Middle frontal gyrus (tissue), 1 donor: ENCODE measurements at regions not wholly inside any gene's neighbourhood (a gene's known extent, or its start where the extent isn't known, plus 50 kb on each side); places are given as distances from the start of the nearest gene placed in this dataset.
"Not testable (repeated sequence)": the region's sequence is repeated elsewhere in the genome, so short reads cannot be mapped to it uniquely, and the experiment has no call there.

Experiments
- DNase-seq: peaks from one replicate; pipeline ENCODE4 v3.0.0-alpha.2; 2015; ENCODE audit warnings: low spot score; ENCODE audit errors: extremely low spot score

DNA sequence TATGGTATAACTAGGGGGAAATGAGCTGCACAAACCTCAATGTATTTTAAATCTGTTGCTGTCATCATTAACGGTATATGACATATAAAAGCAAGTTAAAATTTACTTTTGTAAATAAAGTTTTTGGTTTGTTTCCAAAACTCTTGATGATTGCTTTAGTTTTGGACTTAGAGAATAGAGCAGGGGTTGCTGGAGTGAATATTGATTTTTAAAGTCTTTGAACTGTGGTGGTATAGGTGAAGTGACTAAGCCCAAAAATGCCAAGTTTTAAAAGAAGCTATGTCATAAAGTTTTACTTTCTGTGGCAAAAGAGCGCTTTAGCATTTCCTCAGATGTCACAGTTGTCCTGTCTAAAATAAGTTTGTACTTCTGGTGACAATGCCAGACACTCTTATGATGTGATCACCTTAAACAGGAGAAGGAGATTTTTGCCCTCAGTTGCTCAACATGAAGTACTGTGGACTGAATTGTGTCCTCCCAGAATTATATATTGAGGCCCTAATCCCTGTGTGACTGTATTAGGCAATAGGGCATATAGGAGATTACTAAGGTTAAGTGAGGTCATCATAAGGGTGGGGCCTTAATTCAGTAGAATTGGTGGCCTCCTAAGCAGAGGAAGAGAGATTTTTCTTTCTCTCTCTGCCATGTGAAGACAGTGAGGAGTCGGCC lies 175.2 kb upstream of the PLGLB1 start:
- not testable (repeated sequence) for DNase-seq

DNA sequence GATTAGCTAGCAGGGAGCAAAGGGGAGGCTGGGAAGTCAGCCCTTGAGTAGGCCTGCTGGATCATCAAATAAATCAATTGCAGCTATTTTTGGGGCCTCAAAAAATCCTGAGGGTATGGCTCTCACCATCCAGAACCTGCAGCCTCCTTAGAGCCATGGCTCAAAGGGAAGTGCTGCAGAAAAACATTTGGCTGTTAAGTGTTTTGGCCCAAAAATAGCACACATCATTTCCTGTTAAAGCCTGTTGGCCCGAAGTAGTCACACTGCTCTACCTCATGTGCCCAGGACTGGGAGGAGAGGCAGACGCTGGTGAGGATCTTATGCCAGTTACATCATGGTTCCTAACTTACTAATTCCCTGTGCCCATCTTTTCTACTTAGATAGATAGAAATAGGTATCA lies 176.8 kb upstream of the PLGLB1 start:
- not testable (repeated sequence) for DNase-seq

DNA sequence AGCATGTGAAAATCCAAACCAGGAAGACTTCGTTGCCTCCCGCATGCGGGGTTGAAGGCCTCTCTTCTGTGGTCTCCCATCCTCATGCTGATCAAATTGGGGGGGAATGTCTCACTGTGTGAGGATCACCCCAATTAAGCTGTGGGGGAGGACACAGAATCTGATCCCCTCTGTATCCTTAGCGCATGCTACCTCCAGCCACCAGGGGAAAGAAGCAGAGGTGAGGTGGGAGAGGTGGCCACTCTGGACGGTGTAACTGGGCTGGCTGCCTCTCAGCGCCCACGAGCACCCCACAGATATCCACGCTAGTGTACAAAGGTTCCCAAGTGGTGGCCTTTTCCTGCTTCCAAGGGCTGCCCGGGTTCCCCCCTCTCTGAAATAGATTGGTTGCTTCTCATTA lies 177.6 kb upstream of the PLGLB1 start:
- DNase-seq: not testable (repeated sequence)

DNA sequence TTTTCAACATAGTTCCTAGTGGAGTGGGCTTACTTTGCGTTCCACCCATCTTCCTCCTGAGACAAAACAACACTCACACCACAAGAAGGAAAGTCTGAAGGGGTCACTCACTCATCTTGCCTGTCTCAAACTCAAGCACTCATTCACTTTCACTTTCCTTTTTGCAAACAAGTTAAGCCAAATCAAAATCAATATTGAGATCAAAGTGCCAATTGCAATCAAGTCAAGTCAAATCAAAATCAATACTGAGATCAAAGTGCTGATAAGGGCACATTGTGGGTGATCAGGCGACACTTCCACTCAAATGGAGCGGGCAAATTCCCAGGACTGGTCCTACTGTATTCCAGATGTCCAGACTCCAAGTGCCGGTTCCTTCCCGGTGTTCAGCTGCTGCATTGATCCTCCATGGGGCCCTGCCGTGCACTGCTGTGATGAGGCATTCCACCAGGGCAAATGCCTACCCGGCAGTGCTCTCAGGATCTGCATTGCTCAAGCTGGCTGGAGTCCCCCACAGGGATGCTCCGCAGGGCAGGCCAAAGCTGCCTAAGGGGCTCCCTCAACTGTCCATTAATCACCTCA lies 183.0 kb upstream of the PLGLB1 start:
- DNase-seq: not testable (repeated sequence)

DNA sequence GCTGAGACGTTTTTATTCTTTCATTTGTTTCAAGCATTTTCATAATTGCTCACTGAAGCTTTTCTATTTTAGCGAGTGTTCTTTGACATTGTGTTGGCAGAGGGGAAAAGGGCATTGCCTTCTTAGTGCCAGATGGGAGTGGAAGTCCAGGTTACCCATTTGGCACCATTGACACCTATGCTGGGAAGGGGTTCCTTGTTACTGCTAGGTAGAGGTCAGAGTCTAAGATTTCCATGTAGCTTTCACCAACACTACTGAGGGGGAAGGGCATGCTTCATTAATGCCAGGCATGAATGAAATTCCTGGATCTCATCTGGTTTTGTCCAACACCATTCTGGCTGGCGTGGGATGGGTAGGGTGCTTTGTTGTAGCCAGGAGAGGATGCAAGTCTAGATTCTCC lies 191.3 kb upstream of the PLGLB1 start:
- not testable (repeated sequence) for DNase-seq

DNA sequence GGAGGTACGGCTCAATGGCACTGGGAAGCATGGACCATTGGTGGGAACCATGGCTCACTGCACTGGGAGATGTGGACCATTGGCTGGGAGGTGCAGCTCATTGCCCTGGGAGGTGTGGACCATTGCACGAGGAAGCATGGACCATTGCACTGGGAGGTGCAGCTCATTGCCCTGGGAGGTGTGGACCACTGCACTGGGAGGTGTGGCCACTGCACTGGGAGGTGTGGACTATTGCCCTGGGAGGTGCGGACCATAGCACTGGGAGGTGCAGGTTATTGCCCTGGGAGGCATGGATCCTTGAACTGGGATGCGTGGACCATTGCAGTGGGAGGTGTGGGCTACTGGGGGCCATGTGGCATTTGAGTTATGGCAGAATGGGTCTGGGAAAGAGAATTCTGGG lies 195.4 kb upstream of the PLGLB1 start:
- DNase-seq: not testable (repeated sequence)

DNA sequence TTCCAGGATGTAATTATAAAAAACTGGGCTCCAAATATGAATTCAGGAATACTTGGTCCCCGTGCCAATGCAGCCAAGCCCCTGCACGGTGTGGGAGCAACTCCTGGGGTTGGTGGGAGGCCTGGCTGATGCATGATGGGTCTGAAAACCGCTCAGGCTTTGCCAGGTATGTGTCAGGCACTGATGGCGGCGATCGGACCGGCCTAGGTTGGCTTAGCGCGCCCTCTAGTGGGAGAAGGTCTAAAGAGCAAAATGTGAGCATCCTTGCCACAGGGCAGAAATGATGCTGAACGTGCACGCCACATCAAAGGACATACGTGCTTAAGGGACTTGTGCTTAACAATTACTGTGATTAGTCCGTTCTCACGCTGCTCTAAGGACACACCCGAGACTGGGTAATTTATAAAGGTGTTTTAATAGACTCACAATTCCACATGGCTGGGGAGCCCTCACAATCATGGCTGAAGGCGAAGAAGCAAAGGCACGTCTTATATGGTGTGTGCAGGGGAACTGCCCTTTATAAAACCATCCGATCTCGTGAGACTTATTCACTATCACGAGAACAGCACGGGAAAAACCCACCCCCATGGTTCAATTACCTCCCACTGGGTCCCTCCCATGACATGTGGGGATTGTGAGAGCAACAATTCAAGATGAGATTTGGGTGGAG lies 196.2 kb upstream of the PLGLB1 start:
- not testable (repeated sequence) for DNase-seq

DNA sequence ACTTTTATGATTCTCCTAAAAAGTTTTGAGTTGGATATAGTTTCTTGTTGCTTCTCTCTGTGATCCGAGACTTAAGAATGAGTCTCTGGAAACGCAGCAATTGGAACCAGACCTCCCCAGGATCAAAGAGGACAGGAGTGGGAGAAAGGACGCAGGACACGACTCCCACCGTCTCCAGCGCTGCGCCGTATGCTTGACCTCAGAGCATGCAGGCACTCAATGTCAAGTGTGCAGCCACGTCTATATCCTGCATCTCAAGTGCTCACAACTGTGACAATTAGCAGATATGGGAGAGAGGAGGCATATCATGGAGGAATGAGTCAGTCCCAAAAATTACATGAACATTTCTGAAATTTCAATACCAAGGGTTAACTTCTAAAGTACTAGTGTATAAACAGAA lies 199.0 kb upstream of the PLGLB1 start:
- DNase-seq: not testable (repeated sequence)

DNA sequence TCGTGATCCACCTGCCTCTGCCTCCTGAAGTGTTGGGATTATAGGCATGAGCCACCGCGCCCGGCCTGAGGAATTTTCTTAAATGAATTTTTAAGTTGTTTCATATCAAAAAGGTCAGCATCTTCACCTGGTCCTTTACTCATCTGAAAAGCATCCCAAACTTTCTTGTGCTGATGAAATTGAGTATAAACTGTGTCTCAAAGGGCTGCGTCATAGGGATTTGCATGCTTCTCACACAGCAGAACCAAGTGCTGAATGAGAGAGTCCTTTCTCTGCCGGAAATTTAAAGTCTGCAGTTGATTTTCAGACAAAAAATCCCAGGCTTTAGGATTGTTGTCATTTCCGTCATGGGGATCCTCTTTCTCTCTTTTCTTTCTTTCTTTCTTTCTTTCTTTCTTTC lies 200.5 kb upstream of the PLGLB1 start:
- not testable (repeated sequence) for DNase-seq

DNA sequence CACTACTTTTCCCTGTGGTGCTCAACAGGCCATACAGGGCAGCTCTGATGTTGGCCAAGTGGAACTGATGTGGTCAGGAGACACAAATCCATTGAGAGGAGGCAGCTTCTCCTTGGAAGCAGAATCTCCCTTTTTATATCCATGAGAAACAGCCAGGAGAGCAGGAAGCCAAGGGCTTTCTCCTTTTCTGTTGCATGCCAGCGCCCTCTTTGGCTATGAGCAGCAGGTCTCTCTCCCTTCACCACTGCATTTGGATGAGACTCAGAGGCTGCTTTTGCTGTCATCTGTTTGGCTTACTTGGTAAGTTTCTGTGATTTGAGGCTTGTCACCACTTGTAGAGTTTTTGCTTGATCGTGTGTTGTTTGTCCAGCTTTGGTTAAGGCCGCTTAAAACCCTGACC lies 202.2 kb upstream of the PLGLB1 start:
- DNase-seq: not testable (repeated sequence)

DNA sequence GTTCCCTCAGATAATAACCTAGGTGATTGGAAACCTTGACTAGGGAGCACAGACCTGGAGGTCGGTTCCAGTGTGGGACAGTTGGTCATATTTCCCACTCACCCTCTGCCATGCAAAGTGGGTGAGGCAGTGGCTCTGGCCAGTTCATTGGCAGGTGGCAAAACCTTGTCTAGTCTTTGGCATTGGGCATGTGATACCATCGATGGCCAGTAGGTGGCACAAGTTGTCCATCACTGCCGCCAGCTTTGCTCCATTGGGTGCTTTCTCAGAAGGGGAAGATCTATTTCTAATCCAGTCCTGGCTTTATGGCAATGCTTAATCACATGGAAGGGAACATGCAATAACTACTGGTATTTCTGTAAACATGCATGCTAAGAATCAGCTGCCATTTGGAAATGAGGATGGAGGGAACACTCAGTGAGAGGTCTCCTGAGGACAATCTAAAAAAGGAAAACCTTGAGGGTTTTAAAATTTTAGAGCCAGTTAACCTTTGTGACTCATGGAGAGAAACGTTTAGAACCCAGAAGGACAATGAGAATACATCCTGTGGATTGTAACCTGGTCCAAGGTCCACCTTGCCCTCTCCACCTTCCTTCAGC lies 207.5 kb upstream of the PLGLB1 start:
- DNase-seq: not testable (repeated sequence)

DNA sequence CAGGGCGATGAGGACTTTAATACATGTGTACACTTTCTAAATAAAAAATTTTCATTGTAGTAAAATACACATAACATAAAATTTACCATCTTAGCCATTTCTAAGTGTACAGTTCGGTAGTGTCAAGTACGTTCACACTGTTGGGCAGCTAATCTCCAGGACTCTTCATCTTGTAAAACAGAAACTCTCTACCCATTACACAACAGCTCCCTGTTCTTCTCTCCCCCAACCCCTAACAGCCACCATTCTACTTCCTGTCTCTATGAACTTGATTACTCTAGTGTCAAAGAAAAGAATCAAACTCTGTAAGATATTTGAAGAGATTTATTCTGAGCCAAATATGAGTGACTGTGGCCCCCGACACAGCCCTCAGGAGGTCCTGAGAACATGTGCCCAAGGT lies 208.3 kb upstream of the PLGLB1 start:
- not testable (repeated sequence) for DNase-seq

DNA sequence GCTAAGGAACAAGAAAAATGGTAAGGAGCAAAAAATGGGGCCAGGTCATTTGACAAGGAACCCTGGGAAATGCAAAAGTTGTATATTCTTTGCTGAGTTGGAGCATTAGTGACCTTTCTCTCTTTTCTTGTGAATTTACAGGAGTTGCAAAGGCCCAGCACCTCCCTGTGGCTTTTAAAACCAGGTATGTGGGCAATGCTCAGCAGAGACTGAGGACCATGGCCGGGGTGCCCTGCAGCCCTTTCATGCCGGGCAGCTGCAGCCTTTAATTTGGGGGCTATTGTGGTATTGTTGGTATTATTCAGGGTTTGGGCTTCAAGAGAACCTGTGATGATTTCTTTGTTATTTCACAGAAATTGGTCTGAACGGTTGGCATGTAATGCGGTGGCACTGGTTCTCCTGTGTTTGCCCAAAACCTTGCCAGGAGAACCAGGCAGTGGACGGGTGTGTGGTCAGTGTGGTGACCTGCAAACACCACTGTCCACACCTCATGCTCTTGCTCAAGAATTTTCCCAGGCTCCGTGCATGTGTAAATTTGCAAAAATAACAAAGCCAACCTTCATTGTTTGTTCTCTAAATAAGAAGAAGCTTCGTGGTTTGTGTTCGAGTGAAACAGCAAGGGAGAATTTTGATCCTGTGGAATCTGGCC lies 213.8 kb upstream of the PLGLB1 start:
- DNase-seq: not testable (repeated sequence)

DNA sequence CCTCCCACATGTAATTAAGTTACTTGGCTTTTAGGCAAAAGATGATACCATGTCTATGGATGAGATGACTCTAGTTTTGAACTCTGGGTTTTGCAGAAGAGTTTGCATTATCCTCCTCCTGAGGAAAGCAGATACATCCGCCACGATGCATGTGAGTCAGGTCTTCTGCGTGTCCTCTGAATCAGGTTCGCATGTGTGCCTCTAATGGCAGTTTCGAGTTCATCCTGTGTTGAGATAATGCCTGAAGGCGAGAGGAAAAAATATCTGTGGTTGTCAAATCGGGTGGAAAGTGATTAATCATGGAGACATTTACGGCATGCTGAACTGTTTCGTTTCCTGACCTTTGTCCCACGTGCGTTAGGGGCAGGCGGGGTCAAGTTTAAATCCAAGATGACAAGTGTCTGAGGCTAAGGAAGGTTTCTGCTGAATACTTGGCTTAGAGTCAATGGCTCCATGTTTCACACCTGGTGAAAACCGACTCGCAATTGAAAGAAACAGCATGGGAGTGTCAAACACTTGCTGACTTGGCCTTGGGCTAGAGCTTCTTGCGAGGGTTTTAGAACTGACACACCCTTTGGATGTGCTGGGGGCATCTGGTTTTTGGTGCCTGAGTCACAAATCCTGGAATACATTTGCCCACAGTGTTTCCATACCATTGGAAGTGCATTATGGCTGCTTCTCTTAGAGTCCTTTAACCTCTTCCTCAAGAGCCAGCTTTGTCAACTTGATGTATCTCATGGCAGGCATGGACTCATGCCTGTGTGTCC lies 216.1 kb upstream of the PLGLB1 start:
- not testable (repeated sequence) for DNase-seq

DNA sequence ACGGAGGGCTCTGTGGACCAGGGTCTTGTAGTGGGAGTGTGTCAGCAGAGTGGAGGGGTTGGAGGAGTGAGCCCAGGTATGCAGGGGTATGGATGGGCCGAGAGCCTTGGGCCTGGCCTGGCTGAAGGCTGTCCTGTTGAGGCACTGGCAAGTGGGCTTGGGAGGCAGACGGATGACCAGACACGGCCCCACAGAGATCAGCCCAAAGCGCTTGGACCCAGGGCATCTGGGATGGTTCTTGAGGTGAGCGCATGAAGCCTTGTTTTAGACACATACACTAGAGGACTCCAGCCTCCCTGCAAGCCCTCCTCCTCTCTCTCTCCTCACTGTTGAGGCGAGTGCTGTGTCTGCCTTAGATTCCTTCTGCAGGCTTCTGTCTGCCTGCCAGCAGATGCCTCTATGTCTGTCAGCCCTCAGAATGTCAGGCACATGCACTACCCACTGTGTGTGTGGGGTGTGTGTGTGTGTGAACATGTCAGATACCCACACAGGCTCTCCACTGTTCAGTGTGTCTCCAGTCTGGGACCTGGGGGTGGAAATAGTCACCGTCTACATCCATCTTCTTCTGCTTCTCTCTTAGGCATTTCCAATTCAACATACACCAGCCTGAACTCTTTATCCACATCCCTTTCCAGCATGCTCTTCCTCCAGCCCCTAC lies 218.0 kb upstream of the PLGLB1 start:
- DNase-seq: not testable (repeated sequence)

DNA sequence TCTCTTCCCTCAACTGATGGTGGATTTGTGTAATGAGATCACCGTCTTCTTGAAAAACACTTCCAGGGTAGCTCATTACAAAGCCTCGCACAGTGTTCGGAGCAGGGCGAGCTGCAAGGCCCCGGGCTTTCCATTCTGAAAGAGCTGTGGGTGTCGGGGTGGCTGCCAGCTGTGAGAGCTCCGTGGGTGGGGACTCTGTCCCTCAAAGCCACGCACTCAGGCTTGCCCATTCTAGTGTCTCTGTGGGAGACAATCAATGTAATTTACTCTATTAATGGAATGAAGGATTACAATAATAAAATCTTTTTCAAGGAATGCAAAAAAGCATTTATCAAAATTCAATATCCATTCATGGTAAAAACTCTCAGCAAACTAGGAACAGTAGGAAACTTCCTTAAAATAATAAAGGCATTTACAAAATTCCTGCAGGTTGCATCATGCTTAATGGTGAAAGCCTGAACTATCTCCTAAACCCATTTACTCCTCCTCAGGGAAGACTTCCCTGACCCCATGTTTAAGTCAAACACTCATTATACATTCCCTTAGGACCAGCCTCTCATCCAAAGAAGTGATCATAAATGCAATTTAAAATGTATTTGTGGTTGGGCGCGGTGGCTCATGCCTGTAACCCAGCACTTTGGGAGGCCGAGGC lies 224.5 kb upstream of the PLGLB1 start:
- not testable (repeated sequence) for DNase-seq

DNA sequence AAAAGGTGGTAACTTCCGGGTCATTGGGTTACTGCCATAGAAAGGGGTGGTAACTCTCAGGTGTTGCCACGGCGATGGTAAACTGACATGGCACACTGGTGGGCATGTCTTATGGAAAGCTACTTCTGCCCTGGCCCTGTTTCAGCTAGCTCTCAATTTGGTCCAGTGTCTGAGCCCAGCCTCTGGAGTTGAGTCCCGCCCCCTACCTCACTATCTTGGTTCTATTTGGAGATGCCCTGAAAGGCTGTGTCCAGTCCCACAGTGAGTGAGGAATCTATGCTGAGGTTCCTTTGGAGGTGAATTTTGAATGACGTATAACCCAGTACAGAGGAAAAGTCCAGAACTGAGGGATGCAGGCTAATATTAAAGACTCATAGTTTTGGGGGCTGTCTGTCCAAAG lies 230.4 kb upstream of the PLGLB1 start:
- not testable (repeated sequence) for DNase-seq

DNA sequence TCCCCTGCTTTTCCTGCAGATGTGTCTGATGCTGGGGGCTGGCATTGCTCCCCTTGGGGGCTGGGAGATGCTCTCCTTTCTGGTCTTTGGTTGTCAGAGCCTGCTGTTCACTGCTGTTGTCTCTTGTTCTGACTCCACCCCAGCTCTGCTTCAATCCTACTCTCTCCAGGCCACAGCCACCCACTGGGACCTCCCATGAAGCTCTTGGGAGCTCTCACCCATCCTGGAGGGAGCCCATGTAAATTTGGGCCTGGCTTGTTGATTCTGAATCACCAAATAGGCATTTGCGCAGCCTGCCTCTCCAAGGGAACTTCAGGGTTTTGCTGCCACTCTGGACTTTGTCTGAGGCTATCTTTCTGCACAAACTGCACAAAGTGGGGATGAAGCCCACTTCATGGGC lies 232.9 kb upstream of the PLGLB1 start:
- not testable (repeated sequence) for DNase-seq

DNA sequence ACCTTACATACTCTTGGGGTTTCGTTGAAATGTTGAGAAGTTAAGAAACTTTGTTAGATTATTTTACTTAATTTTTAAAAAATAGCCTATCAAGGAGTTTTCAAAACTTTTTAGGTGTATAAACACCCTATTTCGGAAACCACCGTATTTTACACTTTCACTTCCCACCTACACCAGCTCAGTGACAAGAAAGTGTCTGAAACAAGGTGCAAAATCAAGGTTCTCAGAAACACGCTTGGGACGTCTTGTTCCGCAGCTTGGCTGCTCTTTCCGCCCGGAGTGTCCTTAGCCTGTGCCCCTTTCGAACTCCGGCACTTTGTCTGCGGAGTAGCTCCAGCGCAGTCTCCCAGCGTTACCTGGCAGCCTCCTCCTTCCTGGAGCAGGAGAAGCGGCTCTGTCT lies 233.8 kb upstream of the PLGLB1 start:
- not testable (repeated sequence) for DNase-seq

DNA sequence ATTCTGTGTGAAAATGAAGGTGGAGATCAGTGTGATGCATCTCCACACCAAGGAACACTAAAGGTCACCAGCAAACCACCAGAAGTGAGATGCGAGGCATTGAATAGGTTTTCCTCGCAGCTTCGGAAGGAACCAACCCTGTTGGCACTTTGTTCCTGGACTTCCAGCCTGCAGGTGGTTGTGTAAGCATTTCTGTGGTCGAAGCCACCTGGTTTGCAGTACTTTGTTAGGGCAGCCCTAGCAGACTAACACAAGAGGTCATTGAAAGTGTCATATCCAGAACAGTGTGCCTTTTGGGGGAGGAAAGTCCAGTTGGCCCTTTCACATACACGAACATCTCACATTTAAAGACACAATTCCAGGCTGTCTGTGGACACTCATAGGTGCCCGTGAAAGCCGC lies 237.2 kb upstream of the PLGLB1 start:
- not testable (repeated sequence) for DNase-seq
